ENCODE measurements at regions not wholly inside any gene's neighbourhood (a gene's known extent, or its start where the extent isn't known, plus 50 kb on each side); places are given as distances from the start of the nearest gene placed in this dataset.

GRCh38 chr4:19329077-19329476, 922.6 kb upstream of the SLIT2 start:
- TF ChIP-seq, protein P1, sequence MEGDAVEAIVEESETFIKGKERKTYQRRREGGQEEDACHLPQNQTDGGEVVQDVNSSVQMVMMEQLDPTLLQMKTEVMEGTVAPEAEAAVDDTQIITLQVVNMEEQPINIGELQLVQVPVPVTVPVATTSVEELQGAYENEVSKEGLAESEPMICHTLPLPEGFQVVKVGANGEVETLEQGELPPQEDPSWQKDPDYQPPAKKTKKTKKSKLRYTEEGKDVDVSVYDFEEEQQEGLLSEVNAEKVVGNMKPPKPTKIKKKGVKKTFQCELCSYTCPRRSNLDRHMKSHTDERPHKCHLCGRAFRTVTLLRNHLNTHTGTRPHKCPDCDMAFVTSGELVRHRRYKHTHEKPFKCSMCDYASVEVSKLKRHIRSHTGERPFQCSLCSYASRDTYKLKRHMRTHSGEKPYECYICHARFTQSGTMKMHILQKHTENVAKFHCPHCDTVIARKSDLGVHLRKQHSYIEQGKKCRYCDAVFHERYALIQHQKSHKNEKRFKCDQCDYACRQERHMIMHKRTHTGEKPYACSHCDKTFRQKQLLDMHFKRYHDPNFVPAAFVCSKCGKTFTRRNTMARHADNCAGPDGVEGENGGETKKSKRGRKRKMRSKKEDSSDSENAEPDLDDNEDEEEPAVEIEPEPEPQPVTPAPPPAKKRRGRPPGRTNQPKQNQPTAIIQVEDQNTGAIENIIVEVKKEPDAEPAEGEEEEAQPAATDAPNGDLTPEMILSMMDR (IDR thresholded peaks at IDR 0.05), result no peak
- TF ChIP-seq POLR2AphosphoS5 (IDR thresholded peaks at IDR 0.05), result no peak
- no peak for TF ChIP-seq POLR2A (IDR thresholded peaks at IDR 0.05)

All from transverse colon (tissue), 4 donors.